HepG2 (cell line): ENCODE measurements at regions not wholly inside any gene's neighbourhood (a gene's known extent, or its start where the extent isn't known, plus 50 kb on each side); places are given as distances from the start of the nearest gene placed in this dataset.

Experiments
- ATAC-seq: fragments of 200-7000 bp; cut with Tn5 transposase; 3 replicates; pipeline ENCODE4 v1.9.1; 2020; ENCODE audit warnings: mild to moderate bottlenecking, moderate library complexity
- BruUV-seq: library from RNA; stranded (reverse); fragments of 400-500 nt; replicated peaks from 2 replicates; lab custom pipeline; 2021; lab: Mats Ljungman, UMichigan
- CTCF ChIA-PET: fragments of 300-600 bp; formaldehyde crosslinking; extraction: SDS; loops from one replicate; lab custom pipeline; 2021; ENCODE audit warnings: low total read pairs, inconsistent platforms, low intra/inter-chr PET ratio; lab: Yijun Ruan, JAX
- POLR2A ChIA-PET: fragments of 350-600 bp; sonication (Branson Sonifier 250); formaldehyde crosslinking; loops from one replicate; lab custom pipeline; 2020; ENCODE audit warnings: antibody characterized with exemption, inconsistent platforms; lab: Yijun Ruan, JAX
- DNase-seq: peaks from one replicate; pipeline ENCODE4 v3.0.0-alpha.2; 2015; ENCODE audit warnings: low spot score
- FAIRE-seq: peaks from 3 replicates; lab custom pipeline; 2011; peaks lifted over from hg19 to GRCh38; lab: Jason Lieb, UNC
- H2AFZ ChIP-seq: one replicate; pipeline ENCODE4 v1.6.1; 2011; ENCODE audit warnings: low read length, inconsistent platforms
- H3K27ac ChIP-seq: fragments of 300-600 bp; 3 replicates; pipeline ENCODE4 v1.8.0; 2011; ENCODE audit warnings: mixed run types, mild to moderate bottlenecking, mixed read lengths, low read length, inconsistent platforms; ENCODE audit not compliant: insufficient read depth; ENCODE audit errors: extremely low read length
- H3K27me3 ChIP-seq, 2 experiments: fragments of 200-600 bp in 1 of 2; 2 replicates in 1 of 2; 3 replicates in 1 of 2; pipeline versions ENCODE4 v1.6.0 to v1.8.0; 2011; ENCODE audit warnings: low read length in 2 of 2, mild to moderate bottlenecking in 2 of 2, moderate library complexity in 2 of 2, inconsistent platforms in 1 of 2; ENCODE audit not compliant: insufficient read depth in 2 of 2, control insufficient read depth in 1 of 2
- H3K36me3 ChIP-seq, 2 experiments: fragments of 200-600 bp in 1 of 2; replicated peaks in 1 of 2; 2 replicates in 1 of 2; 3 replicates in 1 of 2; pipeline versions ENCODE4 v1.5.1 to v1.8.0; 2011; ENCODE audit warnings: low read length in 2 of 2, inconsistent platforms in 1 of 2; ENCODE audit not compliant: insufficient read depth in 2 of 2, control insufficient read depth in 1 of 2
- H3K4me1 ChIP-seq: 2 replicates; pipeline ENCODE4 v1.5.1; 2012; ENCODE audit warnings: low read length, inconsistent platforms; ENCODE audit not compliant: insufficient read depth
- H3K4me2 ChIP-seq: 2 replicates; pipeline ENCODE4 v1.6.0; 2011; ENCODE audit warnings: low read depth, low read length, inconsistent platforms
- H3K4me3 ChIP-seq, 3 experiments: fragments of 200-600 bp in 1 of 3; sonication (generic), shearing (Covaris generic) in 1 of 3; replicated peaks in 1 of 3; 2 replicates each; pipeline ENCODE4 v1.5.1; 2011 to 2016; ENCODE audit warnings: low read length in 3 of 3, inconsistent platforms in 2 of 3, low read depth in 2 of 3, mild to moderate bottlenecking in 2 of 3, control low read depth in 1 of 3, mixed read lengths in 1 of 3; ENCODE audit not compliant: insufficient read depth in 1 of 3
- H3K79me2 ChIP-seq: one replicate; pipeline ENCODE4 v1.6.1; 2011; ENCODE audit warnings: low read length, inconsistent platforms; ENCODE audit not compliant: insufficient read depth
- H3K9ac ChIP-seq: 2 replicates; pipeline ENCODE4 v1.6.0; 2011; ENCODE audit warnings: mild to moderate bottlenecking, low read depth, low read length, inconsistent platforms; ENCODE audit not compliant: insufficient read depth
- H3K9me3 ChIP-seq: 2 replicates; pipeline ENCODE4 v1.5.1; 2012; ENCODE audit warnings: mild to moderate bottlenecking, low read length
- H4K20me1 ChIP-seq: 2 replicates; pipeline ENCODE4 v1.6.0; 2011; ENCODE audit warnings: inconsistent platforms, mild to moderate bottlenecking, low read length, moderate library complexity; ENCODE audit not compliant: insufficient read depth
- AFF4 ChIP-seq: sonication (generic); formaldehyde crosslinking; IDR thresholded peaks from 2 replicates; pipeline ENCODE4 v1.4.0; 2020; ENCODE audit warnings: missing genetic modification reagents
- CCDC6 ChIP-seq: sonication (generic); formaldehyde crosslinking; IDR thresholded peaks from 2 replicates; pipeline ENCODE4 v1.8.1; 2022; ENCODE audit warnings: mild to moderate bottlenecking, missing genetic modification reagents, moderate library complexity
- DNMT1 ChIP-seq: sonication (generic); formaldehyde crosslinking; IDR thresholded peaks from 2 replicates; pipeline ENCODE4 v1.5.1; 2020; ENCODE audit warnings: mild to moderate bottlenecking, missing genetic modification reagents
- ETV6 ChIP-seq: sonication (generic); formaldehyde crosslinking; conservative IDR thresholded peaks from 2 replicates; pipeline ENCODE4 v1.4.0; 2020; ENCODE audit warnings: missing genetic modification reagents
- HOXA9 ChIP-seq: sonication (generic); formaldehyde crosslinking; IDR thresholded peaks from 2 replicates; pipeline ENCODE4 v1.8.1; 2022; ENCODE audit warnings: missing genetic modification reagents, mild to moderate bottlenecking, moderate library complexity, borderline replicate concordance
- KDM1A ChIP-seq: IDR thresholded peaks from 2 replicates; pipeline ENCODE4 v1.6.1; 2016; ENCODE audit warnings: missing compliant biosample characterization
- MBD4 ChIP-seq: IDR thresholded peaks from 2 replicates; pipeline ENCODE4 v1.6.1; 2012; ENCODE audit warnings: low read length, inconsistent platforms, borderline replicate concordance
- MEIS2 ChIP-seq: sonication (generic); formaldehyde crosslinking; IDR thresholded peaks from 2 replicates; pipeline ENCODE4 v1.9.0; 2021; ENCODE audit warnings: mild to moderate bottlenecking, missing genetic modification reagents
- MYC ChIP-seq: sonication (generic); formaldehyde crosslinking; IDR thresholded peaks from 2 replicates; pipeline ENCODE4 v1.9.0; 2021; ENCODE audit warnings: missing genetic modification reagents, borderline replicate concordance
- PAF1 ChIP-seq: IDR thresholded peaks from 2 replicates; pipeline ENCODE4 v1.6.1; 2016; ENCODE audit warnings: missing genetic modification reagents, missing compliant biosample characterization
- PCBP2 ChIP-seq: fragments of 200-400 bp; formaldehyde crosslinking; optimal IDR thresholded peaks from 2 replicates; pipeline ENCODE3; 2018; ENCODE audit warnings: low read length, low read depth; ENCODE audit not compliant: poor library complexity, severe bottlenecking
- RCOR2 ChIP-seq: IDR thresholded peaks from 2 replicates; pipeline ENCODE4 v1.6.1; 2016; ENCODE audit warnings: missing biosample characterization, missing genetic modification reagents
- TFDP1 ChIP-seq: IDR thresholded peaks from 2 replicates; pipeline ENCODE4 v1.6.1; 2016; ENCODE audit warnings: missing compliant biosample characterization, missing genetic modification reagents, borderline replicate concordance
- WGBS: methylation state at CpG from one replicate; pipeline ENCODE4 v1.1.6; 2017; ENCODE audit warnings: low lambda C conversion rate; 5-methylcytosine and 5-hydroxymethylcytosine counted together
- in situ Hi-C: cut with HindIII; loops from 2 replicates; pipeline ENCODE4 v1.10.0; 2017; ENCODE audit warnings: low pct_unique_long_range_greater_than_20kb; ENCODE audit not compliant: extremely low pct_ligation_motif_present
- intact Hi-C: fragments of 100-400 bp; cut with micrococcal nuclease; formaldehyde crosslinking; loops from one replicate; pipeline ENCODE4 v1.10.0; 2022; ENCODE audit not compliant: unreplicated experiment
- TF ChIP-seq, protein P1 (sequence below): IDR thresholded peaks from 2 replicates; pipeline ENCODE4 v1.6.1; 2016; ENCODE audit warnings: low read depth, control low read depth
- TF ChIP-seq, protein P2 (sequence below): sonication (generic); formaldehyde crosslinking; IDR thresholded peaks from 2 replicates; pipeline ENCODE4 v1.5.0; 2020; ENCODE audit warnings: mild to moderate bottlenecking, missing genetic modification reagents, borderline replicate concordance

DNA sequence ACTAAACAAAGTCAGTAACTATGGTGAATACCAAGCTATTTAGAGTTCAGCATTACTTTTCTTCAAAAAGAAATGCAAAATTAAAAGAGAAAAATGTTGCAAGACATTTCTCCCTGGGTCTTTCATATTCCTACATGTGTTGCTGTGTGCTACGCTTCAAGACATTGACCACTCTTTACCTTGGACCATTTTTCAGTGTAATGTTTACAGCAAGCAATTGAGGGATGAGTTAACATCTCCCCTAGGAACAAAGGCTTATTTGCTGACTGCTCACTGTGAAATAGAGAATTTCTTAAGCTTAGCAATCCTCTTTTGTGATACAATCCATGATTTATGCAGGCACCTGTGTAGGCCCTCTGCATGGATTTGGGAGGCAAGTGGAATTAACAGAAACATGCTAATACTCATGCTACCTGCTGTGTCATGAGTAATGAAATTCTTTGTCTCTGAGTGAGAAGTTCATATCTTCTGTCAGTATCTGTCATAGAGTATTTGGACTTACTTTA is 1202.9 kb upstream of the CDH8 start:
- Histone ChIP-seq H3K9ac (no peak overlapping the region), H2AFZ (no peak overlapping the region), H3K9me3 (peaks cover 60% of the 10 kb centered on the region), H3K27ac (no peak overlapping the region), H3K4me3 (no peak overlapping the region), H3K36me3 (no peaks in the 10 kb centered on the region), H3K4me1 (no peaks in the 10 kb centered on the region), H3K4me2 (no peak overlapping the region), H3K27me3 (no peaks in the 10 kb centered on the region), H4K20me1 (no peaks in the 10 kb centered on the region), H3K79me2 (no peaks in the 10 kb centered on the region)
- 5% methylated on average over 1 of the region's 1 CpG for WGBS
- intact Hi-C loops, result no loop called here
- no TSS peak for BruUV-seq
- ChIA-PET CTCF (no interaction called here), POLR2A (no interaction called here)
- DNase-seq, result no peak
- FAIRE-seq, result no peak
- in situ Hi-C loops, result no loop called here
- no peak for TF ChIP-seq AFF4 (CRISPR knock-in tag)
- TF ChIP-seq, protein P1, sequence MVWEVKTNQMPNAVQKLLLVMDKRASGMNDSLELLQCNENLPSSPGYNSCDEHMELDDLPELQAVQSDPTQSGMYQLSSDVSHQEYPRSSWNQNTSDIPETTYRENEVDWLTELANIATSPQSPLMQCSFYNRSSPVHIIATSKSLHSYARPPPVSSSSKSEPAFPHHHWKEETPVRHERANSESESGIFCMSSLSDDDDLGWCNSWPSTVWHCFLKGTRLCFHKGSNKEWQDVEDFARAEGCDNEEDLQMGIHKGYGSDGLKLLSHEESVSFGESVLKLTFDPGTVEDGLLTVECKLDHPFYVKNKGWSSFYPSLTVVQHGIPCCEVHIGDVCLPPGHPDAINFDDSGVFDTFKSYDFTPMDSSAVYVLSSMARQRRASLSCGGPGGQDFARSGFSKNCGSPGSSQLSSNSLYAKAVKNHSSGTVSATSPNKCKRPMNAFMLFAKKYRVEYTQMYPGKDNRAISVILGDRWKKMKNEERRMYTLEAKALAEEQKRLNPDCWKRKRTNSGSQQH, result no peak
- TF ChIP-seq RCOR2 (CRISPR knock-in tag), result no peak
- no peak for TF ChIP-seq PCBP2
- TF ChIP-seq MEIS2 (CRISPR knock-in tag), result no peak
- TF ChIP-seq TFDP1, result no peak
- TF ChIP-seq HOXA9 (CRISPR knock-in tag), result no peak
- TF ChIP-seq CCDC6 (CRISPR knock-in tag), result no peak
- TF ChIP-seq, protein P2, sequence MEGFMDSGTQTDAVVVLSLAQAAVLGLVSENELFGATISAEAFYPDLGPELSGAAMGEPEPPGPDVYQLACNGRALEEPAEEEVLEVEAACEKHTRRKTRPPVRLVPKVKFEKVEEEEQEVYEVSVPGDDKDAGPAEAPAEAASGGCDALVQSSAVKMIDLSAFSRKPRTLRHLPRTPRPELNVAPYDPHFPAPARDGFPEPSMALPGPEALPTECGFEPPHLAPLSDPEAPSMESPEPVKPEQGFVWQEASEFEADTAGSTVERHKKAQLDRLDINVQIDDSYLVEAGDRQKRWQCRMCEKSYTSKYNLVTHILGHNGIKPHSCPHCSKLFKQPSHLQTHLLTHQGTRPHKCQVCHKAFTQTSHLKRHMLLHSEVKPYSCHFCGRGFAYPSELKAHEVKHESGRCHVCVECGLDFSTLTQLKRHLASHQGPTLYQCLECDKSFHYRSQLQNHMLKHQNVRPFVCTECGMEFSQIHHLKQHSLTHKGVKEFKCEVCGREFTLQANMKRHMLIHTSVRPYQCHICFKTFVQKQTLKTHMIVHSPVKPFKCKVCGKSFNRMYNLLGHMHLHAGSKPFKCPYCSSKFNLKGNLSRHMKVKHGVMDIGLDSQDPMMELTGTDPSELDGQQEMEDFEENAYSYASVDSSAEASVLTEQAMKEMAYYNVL, result no peak
- TF ChIP-seq DNMT1 (CRISPR knock-in tag), result no peak
- TF ChIP-seq PAF1, result no peak
- TF ChIP-seq MYC (CRISPR knock-in tag), result no peak
- no peak for TF ChIP-seq KDM1A (CRISPR knock-in tag)
- TF ChIP-seq ETV6, result no peak
- TF ChIP-seq MBD4, result no peak
- no peak for ATAC-seq
